Endometrium (tissue), 2 donors: ENCODE measurements at regions not wholly inside any gene's neighbourhood (a gene's known extent, or its start where the extent isn't known, plus 50 kb on each side); places are given as distances from the start of the nearest gene placed in this dataset.
"Not testable (repeated sequence)": the region's sequence is repeated elsewhere in the genome, so short reads cannot be mapped to it uniquely, and the experiment has no call there.

Experiments used
- FAIRE-seq: peaks from 2 replicates; lab custom pipeline; 2012; peaks lifted over from hg19 to GRCh38; lab: Jason Lieb, UNC
- donor health status: control.
- donor health status: control.

GRCh38 chrX:31014474-31014873 lies 57.4 kb downstream of the FTHL17 start:
- not testable (repeated sequence) for FAIRE-seq

- no peak for FAIRE-seq
Measured at GRCh38 chrX:31012509-31013025, 59.3 kb downstream of the FTHL17 start.

- no peak for FAIRE-seq
Measured at GRCh38 chrX:31007321-31007720, 64.5 kb downstream of the FTHL17 start.

GRCh38 chrX:31006027-31006426 lies 65.8 kb downstream of the FTHL17 start:
- no peak for FAIRE-seq

GRCh38 chrX:30997411-30997810 lies 74.4 kb downstream of the FTHL17 start:
- no peak for FAIRE-seq

GRCh38 chrX:30995705-30996104 lies 76.1 kb downstream of the FTHL17 start:
- FAIRE-seq: no peak

- FAIRE-seq: no peak
Measured at GRCh38 chrX:30995060-30995700, 76.7 kb downstream of the FTHL17 start.

- FAIRE-seq: not testable (repeated sequence)
Measured at GRCh38 chrX:30994018-30994417, 77.8 kb downstream of the FTHL17 start.

- FAIRE-seq: peak; percentile 98
Measured at GRCh38 chrX:30992381-30992904, 79.4 kb downstream of the FTHL17 start.

- FAIRE-seq: no peak
Measured at GRCh38 chrX:30990361-30990760, 81.5 kb downstream of the FTHL17 start.

- no peak for FAIRE-seq
Measured at GRCh38 chrX:30982467-30982866, 89.4 kb downstream of the FTHL17 start.

- FAIRE-seq: no peak
Measured at GRCh38 chrX:30981968-30982367, 89.9 kb downstream of the FTHL17 start.

- no peak for FAIRE-seq
Measured at GRCh38 chrX:30979271-30979670, 90.2 kb upstream of the TAB3 start.

- no peak for FAIRE-seq
Measured at GRCh38 chrX:30975467-30975866, 86.4 kb upstream of the TAB3 start.

- FAIRE-seq: no peak
Measured at GRCh38 chrX:30973784-30974427, 84.9 kb upstream of the TAB3 start.

- peak; percentile 23 for FAIRE-seq
Measured at GRCh38 chrX:30971774-30972603, 82.9 kb upstream of the TAB3 start.

- FAIRE-seq: no peak
Measured at GRCh38 chrX:30967516-30967915, 78.5 kb upstream of the TAB3 start.

- no peak for FAIRE-seq
Measured at GRCh38 chrX:30965767-30966166, 76.7 kb upstream of the TAB3 start.

GRCh38 chrX:30961387-30962174 lies 72.5 kb upstream of the TAB3 start:
- FAIRE-seq: no peak

- FAIRE-seq: no peak
Measured at GRCh38 chrX:30957753-30958152, 68.7 kb upstream of the TAB3 start.

- FAIRE-seq: no peak
Measured at GRCh38 chrX:30955687-30956086, 66.6 kb upstream of the TAB3 start.

- FAIRE-seq: no peak
Measured at GRCh38 chrX:30951003-30951402, 61.9 kb upstream of the TAB3 start.
